Neural cell (in vitro differentiated cells): ENCODE measurements at regions not wholly inside any gene's neighbourhood (a gene's known extent, or its start where the extent isn't known, plus 50 kb on each side); places are given as distances from the start of the nearest gene placed in this dataset.

Experiments used
- CTCF ChIP-seq: fragments of 450-650 bp; IDR thresholded peaks from 2 replicates; pipeline ENCODE4 v1.5.1; 2014; ENCODE audit warnings: antibody characterized with exemption, mild to moderate bottlenecking, moderate library complexity; ENCODE audit not compliant: poor library complexity, severe bottlenecking
- EZH2 ChIP-seq: fragments of 200-600, 300-800 bp; shearing (Covaris generic), sonication (generic); IDR thresholded peaks from 2 replicates; pipeline ENCODE4 v1.6.1; 2014; ENCODE audit warnings: antibody characterized with exemption, low read length, borderline replicate concordance, mild to moderate bottlenecking; ENCODE audit not compliant: insufficient read depth, poor library complexity, severe bottlenecking
- POLR2AphosphoS5 ChIP-seq: IDR thresholded peaks from 2 replicates; pipeline ENCODE4 v1.6.1; 2012
- RAD21 ChIP-seq: fragments of 450-650 bp; conservative IDR thresholded peaks from 2 replicates; pipeline ENCODE4 v1.6.1; 2014; ENCODE audit warnings: antibody characterized with exemption, mild to moderate bottlenecking, moderate library complexity
- REST ChIP-seq: IDR thresholded peaks from 2 replicates; pipeline ENCODE4 v1.6.1; 2012; ENCODE audit warnings: borderline replicate concordance
- SMC3 ChIP-seq: fragments of 450-650 bp; conservative IDR thresholded peaks from 2 replicates; pipeline ENCODE4 v1.6.1; 2014; ENCODE audit warnings: antibody characterized with exemption, mild to moderate bottlenecking, moderate library complexity; ENCODE audit not compliant: poor library complexity
- TAF1 ChIP-seq: IDR thresholded peaks from 2 replicates; pipeline ENCODE4 v1.6.1; 2012; ENCODE audit warnings: low read depth

GRCh38 chr6:43912598-43913371, 142.8 kb downstream of the VEGFA start:
- TF ChIP-seq CTCF: no peak
- no peak for TF ChIP-seq EZH2
- no peak for TF ChIP-seq SMC3
- TF ChIP-seq RAD21: no peak
- TF ChIP-seq POLR2AphosphoS5: no peak
- TF ChIP-seq REST: no peak
- no peak for TF ChIP-seq TAF1
